ENCODE measurements at regions not wholly inside any gene's neighbourhood (a gene's known extent, or its start where the extent isn't known, plus 50 kb on each side); places are given as distances from the start of the nearest gene placed in this dataset.

GRCh38 chr1:228652116-228652515 is 83.2 kb upstream of the RHOU start:
- TF ChIP-seq CTCF (IDR thresholded peaks at IDR 0.05) (no peak), POLR2A (IDR thresholded peaks at IDR 0.05) (no peak)
